EL (cell line): ENCODE measurements at regions not wholly inside any gene's neighbourhood (a gene's known extent, or its start where the extent isn't known, plus 50 kb on each side); places are given as distances from the start of the nearest gene placed in this dataset.
"Not testable (repeated sequence)": the region's sequence is repeated elsewhere in the genome, so short reads cannot be mapped to it uniquely, and the experiment has no call there.

Source experiments
- DNase-seq: peaks from one replicate; pipeline ENCODE4 v3.0.0-alpha.2; 2016

- no peak for DNase-seq
Observed at GRCh38 chr14:29982171-29982570, 54.5 kb upstream of the PRKD1 start.

- DNase-seq = no peak
Observed at GRCh38 chr14:29982993-29983392, 55.3 kb upstream of the PRKD1 start.

GRCh38 chr14:29990344-29990857 lies 62.8 kb upstream of the PRKD1 start:
- not testable (repeated sequence) for DNase-seq

GRCh38 chr14:29990993-29991392 lies 63.3 kb upstream of the PRKD1 start:
- DNase-seq = no peak

- DNase-seq = no peak
Observed at GRCh38 chr14:29993143-29993542, 65.5 kb upstream of the PRKD1 start.

- peak; percentile 11 for DNase-seq
Observed at GRCh38 chr14:29999013-29999539, 71.4 kb upstream of the PRKD1 start.

GRCh38 chr14:30002859-30003258 lies 75.2 kb upstream of the PRKD1 start:
- no peak for DNase-seq

- DNase-seq = peak; percentile 55
Observed at GRCh38 chr14:30005114-30005808, 77.6 kb upstream of the PRKD1 start.

- DNase-seq = no peak
Observed at GRCh38 chr14:30006695-30007094, 79.0 kb upstream of the PRKD1 start.

- peak; percentile 40 for DNase-seq
Observed at GRCh38 chr14:30015489-30015888, 87.8 kb upstream of the PRKD1 start.

GRCh38 chr14:30016002-30016401 lies 88.4 kb upstream of the PRKD1 start:
- DNase-seq = no peak

- DNase-seq = no peak
Observed at GRCh38 chr14:30017370-30017993, 89.8 kb upstream of the PRKD1 start.

GRCh38 chr14:30020271-30020670 lies 92.6 kb upstream of the PRKD1 start:
- no peak for DNase-seq

- no peak for DNase-seq
Observed at GRCh38 chr14:30020687-30021086, 93.0 kb upstream of the PRKD1 start.

GRCh38 chr14:30023350-30023749 lies 95.7 kb upstream of the PRKD1 start:
- not testable (repeated sequence) for DNase-seq

GRCh38 chr14:30034152-30034551 lies 106.5 kb upstream of the PRKD1 start:
- DNase-seq = no peak

GRCh38 chr14:30035361-30035760 lies 107.7 kb upstream of the PRKD1 start:
- no peak for DNase-seq

- DNase-seq = no peak
Observed at GRCh38 chr14:30045720-30046119, 118.1 kb upstream of the PRKD1 start.

- no peak for DNase-seq
Observed at GRCh38 chr14:30053103-30053502, 125.5 kb upstream of the PRKD1 start.

GRCh38 chr14:30054201-30054600 lies 126.6 kb upstream of the PRKD1 start:
- no peak for DNase-seq

- no peak for DNase-seq
Observed at GRCh38 chr14:30058401-30058800, 130.8 kb upstream of the PRKD1 start.

GRCh38 chr14:30063746-30064145 lies 136.1 kb upstream of the PRKD1 start:
- no peak for DNase-seq

- DNase-seq = no peak
Observed at GRCh38 chr14:30064454-30064853, 136.8 kb upstream of the PRKD1 start.

- no peak for DNase-seq
Observed at GRCh38 chr14:30069536-30069935, 141.9 kb upstream of the PRKD1 start.
